H9 (cell line): ENCODE measurements at regions not wholly inside any gene's neighbourhood (a gene's known extent, or its start where the extent isn't known, plus 50 kb on each side); places are given as distances from the start of the nearest gene placed in this dataset.

ENCODE experiments used
- DNase-seq: peaks from one replicate; pipeline ENCODE4 v3.0.0-alpha.2; 2017
- H2AFZ ChIP-seq: one replicate; pipeline ENCODE4 v1.6.1; 2013; ENCODE audit warnings: mild to moderate bottlenecking, low read length, control low read depth, moderate library complexity
- H2AK5ac ChIP-seq: 2 replicates; pipeline ENCODE4 v1.6.1; 2013; ENCODE audit warnings: low read length, control low read depth, mixed read lengths; ENCODE audit not compliant: insufficient read length
- H2BK120ac ChIP-seq: one replicate; pipeline ENCODE4 v1.6.1; 2013; ENCODE audit warnings: low read depth, mild to moderate bottlenecking, low read length, control low read depth, inconsistent platforms; ENCODE audit not compliant: poor library complexity, severe bottlenecking
- H2BK12ac ChIP-seq: 2 replicates; pipeline ENCODE4 v1.6.1; 2013; ENCODE audit warnings: low read length, control low read depth, mixed read lengths, low read depth; ENCODE audit not compliant: insufficient read length
- H2BK15ac ChIP-seq: 2 replicates; pipeline ENCODE4 v1.6.1; 2013; ENCODE audit warnings: low read depth, low read length, control low read depth
- H2BK20ac ChIP-seq: one replicate; pipeline ENCODE4 v1.6.1; 2013; ENCODE audit warnings: low read depth, mild to moderate bottlenecking, low read length, control low read depth, inconsistent platforms; ENCODE audit not compliant: poor library complexity, severe bottlenecking
- H2BK5ac ChIP-seq: 2 replicates; pipeline ENCODE4 v1.6.1; 2013; ENCODE audit warnings: low read length, control low read depth, mixed read lengths; ENCODE audit not compliant: insufficient read length
- H3K14ac ChIP-seq: 2 replicates; pipeline ENCODE4 v1.6.1; 2013; ENCODE audit warnings: low read length, control low read depth; ENCODE audit not compliant: insufficient read depth
- H3K18ac ChIP-seq: 2 replicates; pipeline ENCODE4 v1.6.1; 2013; ENCODE audit warnings: low read depth, mild to moderate bottlenecking, mixed read lengths, low read length, control low read depth; ENCODE audit not compliant: insufficient read length
- H3K23ac ChIP-seq: 2 replicates; pipeline ENCODE4 v1.6.1; 2013; ENCODE audit warnings: low read length, control low read depth, mixed read lengths, low read depth; ENCODE audit not compliant: insufficient read length
- H3K23me2 ChIP-seq: 2 replicates; pipeline ENCODE4 v1.6.1; 2013; ENCODE audit warnings: low read depth, mild to moderate bottlenecking, mixed read lengths, low read length, control low read depth; ENCODE audit not compliant: insufficient read length, poor library complexity, severe bottlenecking
- H3K27ac ChIP-seq: 2 replicates; pipeline ENCODE4 v1.5.1; 2013; ENCODE audit warnings: low read length, control low read depth, mixed read lengths, low read depth; ENCODE audit not compliant: insufficient read length
- H3K27me3 ChIP-seq: 2 replicates; pipeline ENCODE4 v1.6.1; 2013; ENCODE audit warnings: low read length, control low read depth, inconsistent platforms; ENCODE audit not compliant: insufficient read depth
- H3K4ac ChIP-seq: 2 replicates; pipeline ENCODE4 v1.6.1; 2013; ENCODE audit warnings: low read depth, mild to moderate bottlenecking, control low read depth, inconsistent platforms, low read length, moderate library complexity
- H3K4me1 ChIP-seq: 2 replicates; pipeline ENCODE4 v1.6.1; 2013; ENCODE audit warnings: low read length, control low read depth, inconsistent platforms; ENCODE audit not compliant: insufficient read depth
- H3K4me2 ChIP-seq: 2 replicates; pipeline ENCODE4 v1.6.1; 2013; ENCODE audit warnings: low read length, control low read depth, mixed read lengths; ENCODE audit not compliant: insufficient read length, insufficient read depth
- H3K56ac ChIP-seq: 2 replicates; pipeline ENCODE4 v1.6.1; 2013; ENCODE audit warnings: low read depth, mild to moderate bottlenecking, mixed read lengths, low read length, control low read depth; ENCODE audit not compliant: insufficient read length
- H3K79me1 ChIP-seq: 2 replicates; pipeline ENCODE4 v1.6.1; 2013; ENCODE audit warnings: low read depth, mild to moderate bottlenecking, moderate library complexity, low read length, control low read depth, inconsistent platforms; ENCODE audit not compliant: insufficient read depth, poor library complexity, severe bottlenecking
- H3K79me2 ChIP-seq: 2 replicates; pipeline ENCODE4 v1.6.1; 2013; ENCODE audit warnings: low read length, control low read depth, inconsistent platforms; ENCODE audit not compliant: insufficient read depth
- H3K9ac ChIP-seq: 2 replicates; pipeline ENCODE4 v1.6.1; 2013; ENCODE audit warnings: low read length, control low read depth, mixed read lengths; ENCODE audit not compliant: insufficient read length; ENCODE audit errors: extremely low read depth
- H3K9me3 ChIP-seq: one replicate; pipeline ENCODE4 v1.6.1; 2013; ENCODE audit warnings: low read depth, low read length, inconsistent platforms; ENCODE audit not compliant: control insufficient read depth
- H3T11ph ChIP-seq: one replicate; pipeline ENCODE4 v1.6.1; 2013; ENCODE audit warnings: mild to moderate bottlenecking, low read length, control low read depth, inconsistent platforms
- H4K20me1 ChIP-seq: one replicate; pipeline ENCODE4 v1.6.1; 2013; ENCODE audit not compliant: control insufficient read depth, insufficient read length, insufficient read depth
- H4K5ac ChIP-seq: 2 replicates; pipeline ENCODE4 v1.6.1; 2013; ENCODE audit warnings: low read depth, mild to moderate bottlenecking, mixed read lengths, low read length, control low read depth; ENCODE audit not compliant: insufficient read length
- H4K8ac ChIP-seq: replicated peaks from 2 replicates; pipeline ENCODE4 v1.6.1; 2013; ENCODE audit warnings: low read length, control low read depth, mixed read lengths, low read depth; ENCODE audit not compliant: insufficient read length
- H4K91ac ChIP-seq: 2 replicates; pipeline ENCODE4 v1.6.1; 2013; ENCODE audit warnings: low read depth, mild to moderate bottlenecking, moderate library complexity, mixed read lengths, low read length, control low read depth; ENCODE audit not compliant: insufficient read length
- H3K27ac Mint-ChIP-seq, 3 experiments: 2 replicates in 2 of 3; 3 replicates in 1 of 3; pipeline ENCODE4 v1.8.0; 2020 to 2021; ENCODE audit warnings: mixed read lengths in 3 of 3, mild to moderate bottlenecking in 1 of 3, moderate library complexity in 1 of 3
- H3K27me3 Mint-ChIP-seq: 2 replicates; pipeline ENCODE4 v1.8.0; 2021; ENCODE audit warnings: low read depth, mild to moderate bottlenecking, moderate library complexity, mixed read lengths
- H3K36me3 Mint-ChIP-seq, 3 experiments: 2 replicates in 2 of 3; 3 replicates in 1 of 3; pipeline ENCODE4 v1.8.0; 2020 to 2021; ENCODE audit warnings: low read depth in 3 of 3, mixed read lengths in 3 of 3; ENCODE audit not compliant: insufficient read depth in 1 of 3
- H3K4me1 Mint-ChIP-seq, 2 experiments: 2 replicates each; pipeline ENCODE4 v1.8.0; 2020; ENCODE audit warnings: mixed read lengths in 2 of 2
- H3K4me3 Mint-ChIP-seq, 2 experiments: 2 replicates in 1 of 2; 3 replicates in 1 of 2; pipeline ENCODE4 v1.8.0; 2020 to 2021; ENCODE audit warnings: mild to moderate bottlenecking in 2 of 2, mixed read lengths in 2 of 2, moderate library complexity in 1 of 2
- H3K9me3 Mint-ChIP-seq, 2 experiments: 2 replicates in 1 of 2; 3 replicates in 1 of 2; pipeline ENCODE4 v1.8.0; 2020; ENCODE audit warnings: mild to moderate bottlenecking in 2 of 2, mixed read lengths in 2 of 2, moderate library complexity in 1 of 2
- WGBS: extraction: QIAGEN DNeasy Blood & Tissue Kit; methylation state at CpG from one replicate; pipeline ENCODE4 v1.1.7; 2013; ENCODE audit warnings: missing lambda C conversion rate, low lambda C conversion rate, mixed read lengths; ENCODE audit not compliant: insufficient read length; ENCODE audit errors: extremely low coverage; 5-methylcytosine and 5-hydroxymethylcytosine counted together
- TF ChIP-seq, protein P1 (sequence below): fragments of 200-600 bp; sonication (generic); conservative IDR thresholded peaks from 3 replicates; pipeline ENCODE4 v1.8.0; 2021; ENCODE audit warnings: antibody characterized with exemption, mild to moderate bottlenecking

DNA sequence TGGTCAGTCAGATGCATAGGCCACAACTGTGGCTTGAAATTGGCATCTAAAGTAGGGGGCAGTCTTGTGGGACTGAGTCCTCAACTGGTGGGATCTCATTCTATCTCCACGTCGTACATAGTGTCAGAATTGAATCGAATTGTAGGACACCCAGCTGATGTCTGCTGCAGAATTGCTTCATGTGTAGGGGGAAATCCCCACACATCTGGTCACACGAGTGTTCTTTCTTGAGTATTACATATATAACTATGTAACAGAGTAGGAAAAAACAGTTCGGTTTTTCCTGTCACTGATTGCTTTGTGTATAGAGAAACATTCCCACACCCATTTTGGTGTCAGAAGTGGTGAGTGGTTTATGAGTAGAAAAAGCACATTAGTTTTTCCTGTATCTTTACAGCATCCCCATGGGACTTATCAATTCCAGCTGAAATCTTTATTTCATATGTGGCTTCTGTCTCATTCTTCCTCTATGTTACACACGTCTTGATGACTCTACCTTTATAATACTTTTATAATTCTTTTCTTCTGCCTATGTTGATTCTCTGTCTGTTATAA is 79.4 kb upstream of the PCGF5 start:
- Histone ChIP-seq H3K79me2 (no peaks in the 10 kb centered on the region), H3K79me1 (no peaks in the 10 kb centered on the region), H4K91ac (no peak overlapping the region), H4K5ac (no peak overlapping the region), H3K4ac (no peak overlapping the region), H4K20me1 (no peaks in the 10 kb centered on the region), H3K9me3 (no peaks in the 10 kb centered on the region), H3K27ac (no peak overlapping the region), H2BK5ac (no peak overlapping the region), H3K27me3 (no peaks in the 10 kb centered on the region), H3K23ac (no peak overlapping the region), H3K56ac (no peak overlapping the region), H2BK120ac (no peak overlapping the region), H2BK15ac (no peak overlapping the region), H2BK20ac (no peak overlapping the region), H3K4me2 (no peak overlapping the region), H4K8ac (no peak overlapping the region), H2AK5ac (no peak overlapping the region), H3T11ph (no peak overlapping the region), H3K14ac (no peak overlapping the region), H3K9ac (no peak overlapping the region), H2BK12ac (no peak overlapping the region), H3K23me2 (no peaks in the 10 kb centered on the region), H3K4me1 (no peaks in the 10 kb centered on the region), H2AFZ (no peak overlapping the region), H3K18ac (no peak overlapping the region)
- no peaks in the 10 kb centered on the region for H3K36me3 Mint-ChIP-seq
- no peak for DNase-seq
- H3K4me1 Mint-ChIP-seq: no peaks in the 10 kb centered on the region
- TF ChIP-seq, protein P1, sequence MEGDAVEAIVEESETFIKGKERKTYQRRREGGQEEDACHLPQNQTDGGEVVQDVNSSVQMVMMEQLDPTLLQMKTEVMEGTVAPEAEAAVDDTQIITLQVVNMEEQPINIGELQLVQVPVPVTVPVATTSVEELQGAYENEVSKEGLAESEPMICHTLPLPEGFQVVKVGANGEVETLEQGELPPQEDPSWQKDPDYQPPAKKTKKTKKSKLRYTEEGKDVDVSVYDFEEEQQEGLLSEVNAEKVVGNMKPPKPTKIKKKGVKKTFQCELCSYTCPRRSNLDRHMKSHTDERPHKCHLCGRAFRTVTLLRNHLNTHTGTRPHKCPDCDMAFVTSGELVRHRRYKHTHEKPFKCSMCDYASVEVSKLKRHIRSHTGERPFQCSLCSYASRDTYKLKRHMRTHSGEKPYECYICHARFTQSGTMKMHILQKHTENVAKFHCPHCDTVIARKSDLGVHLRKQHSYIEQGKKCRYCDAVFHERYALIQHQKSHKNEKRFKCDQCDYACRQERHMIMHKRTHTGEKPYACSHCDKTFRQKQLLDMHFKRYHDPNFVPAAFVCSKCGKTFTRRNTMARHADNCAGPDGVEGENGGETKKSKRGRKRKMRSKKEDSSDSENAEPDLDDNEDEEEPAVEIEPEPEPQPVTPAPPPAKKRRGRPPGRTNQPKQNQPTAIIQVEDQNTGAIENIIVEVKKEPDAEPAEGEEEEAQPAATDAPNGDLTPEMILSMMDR: no peak
- no peaks in the 10 kb centered on the region for H3K9me3 Mint-ChIP-seq
- no peak overlapping the region for H3K27ac Mint-ChIP-seq
- H3K27me3 Mint-ChIP-seq: peaks cover 10% of the 10 kb centered on the region
- no CpG with 5 or more reads among the region's 6 CpGs for WGBS
- no peak overlapping the region for H3K4me3 Mint-ChIP-seq
